ENCODE measurements at regions not wholly inside any gene's neighbourhood (a gene's known extent, or its start where the extent isn't known, plus 50 kb on each side); places are given as distances from the start of the nearest gene placed in this dataset.

GRCh38 chr15:38996111-38996631 is 431.6 kb upstream of the RASGRP1 start:
- no CpG with 5 or more reads among the region's 3 CpGs for WGBS (ENCODE audit: extremely low coverage, insufficient coverage, insufficient read length)
- no peaks in the 10 kb centered on the region for H3K79me2 ChIP-seq (ENCODE audit: control insufficient read depth, insufficient read depth, low read length, poor library complexity)

GRCh38 chr15:38997841-38998240 is 433.2 kb upstream of the RASGRP1 start:
- Histone ChIP-seq H3K4me1 (ENCODE audit: control insufficient read depth in 1 of 2, insufficient read depth in 2 of 2, low read length in 2 of 2) (peaks cover 0 to 2% of the 10 kb centered on the region in 2 experiments), H2AK5ac (ENCODE audit: low read length) (no peak overlapping the region), H2BK120ac (ENCODE audit: insufficient read depth, low read length, poor library complexity) (no peak overlapping the region), H3K27ac (ENCODE audit: low read depth, low read length) (no peak overlapping the region), H3K79me1 (ENCODE audit: low read length) (peaks cover 5% of the 10 kb centered on the region), H4K12ac (ENCODE audit: low read depth, low read length) (no peak overlapping the region), H2AFZ (ENCODE audit: insufficient read depth, low read length, poor library complexity) (no peak overlapping the region), H3K79me2 (ENCODE audit: control insufficient read depth, insufficient read depth, low read length, poor library complexity) (no peaks in the 10 kb centered on the region), H4K91ac (ENCODE audit: low read depth, low read length) (no peak overlapping the region), H3K23ac (ENCODE audit: low read length) (no peak overlapping the region), H2BK12ac (ENCODE audit: low read length) (no peak overlapping the region), H3K27me3 (ENCODE audit: insufficient read depth, low read length) (no peaks in the 10 kb centered on the region), H3K36me3 (ENCODE audit: control insufficient read depth in 1 of 2, insufficient read depth in 2 of 2, low read length in 2 of 2) (no peaks in the 10 kb centered on the region), H3K4ac (ENCODE audit: low read depth, low read length) (no peak overlapping the region), H3K9me3 (ENCODE audit: insufficient read depth, low read depth, low read length) (no peaks in the 10 kb centered on the region), H3K4me2 (ENCODE audit: low read length) (no peak overlapping the region), H3K18ac (ENCODE audit: low read length) (no peak overlapping the region), H3K4me3 (ENCODE audit: low read depth, low read length) (no peak overlapping the region), H3K14ac (ENCODE audit: low read length) (no peak overlapping the region), H4K8ac (ENCODE audit: low read depth, low read length) (no peak overlapping the region), H2BK5ac (ENCODE audit: low read depth, low read length, poor library complexity) (no peak overlapping the region), H3K9ac (ENCODE audit: low read length) (no peak overlapping the region)
- no peak for DNase-seq
- WGBS (ENCODE audit: extremely low coverage, insufficient coverage, insufficient read length), result no CpG with 5 or more reads among the region's 1 CpG

More at GRCh38 chr15:38996111-38996631, 431.6 kb upstream of the RASGRP1 start:
- Histone ChIP-seq H3K79me1 (ENCODE audit: low read length) (peaks cover 5% of the 10 kb centered on the region), H2AK5ac (ENCODE audit: low read length) (no peak overlapping the region), H3K14ac (ENCODE audit: low read length) (no peak overlapping the region), H3K23ac (ENCODE audit: low read length) (no peak overlapping the region), H4K12ac (ENCODE audit: low read depth, low read length) (no peak overlapping the region), H2BK5ac (ENCODE audit: low read depth, low read length, poor library complexity) (no peak overlapping the region), H3K4ac (ENCODE audit: low read depth, low read length) (no peak overlapping the region), H3K9me3 (ENCODE audit: insufficient read depth, low read depth, low read length) (no peaks in the 10 kb centered on the region), H3K27me3 (ENCODE audit: insufficient read depth, low read length) (no peaks in the 10 kb centered on the region), H2BK12ac (ENCODE audit: low read length) (no peak overlapping the region), H3K9ac (ENCODE audit: low read length) (no peak overlapping the region), H3K27ac (ENCODE audit: low read depth, low read length) (no peak overlapping the region), H4K8ac (ENCODE audit: low read depth, low read length) (no peak overlapping the region), H2AFZ (ENCODE audit: insufficient read depth, low read length, poor library complexity) (no peak overlapping the region), H3K4me3 (ENCODE audit: low read depth, low read length) (no peak overlapping the region), H2BK120ac (ENCODE audit: insufficient read depth, low read length, poor library complexity) (no peak overlapping the region), H3K36me3 (ENCODE audit: control insufficient read depth in 1 of 2, insufficient read depth in 2 of 2, low read length in 2 of 2) (no peaks in the 10 kb centered on the region), H3K18ac (ENCODE audit: low read length) (no peak overlapping the region), H3K4me2 (ENCODE audit: low read length) (no peak overlapping the region), H4K91ac (ENCODE audit: low read depth, low read length) (no peak overlapping the region), H3K4me1 (ENCODE audit: control insufficient read depth in 1 of 2, insufficient read depth in 2 of 2, low read length in 2 of 2) (peaks cover 0 to 2% of the 10 kb centered on the region in 2 experiments)
- peak; percentile 42 to 82 for DNase-seq

GRCh38 chr15:39000008-39000734 is 435.6 kb upstream of the RASGRP1 start:
- Histone ChIP-seq H3K79me2 (ENCODE audit: control insufficient read depth, insufficient read depth, low read length, poor library complexity) (no peaks in the 10 kb centered on the region), H2BK5ac (ENCODE audit: low read depth, low read length, poor library complexity) (no peak overlapping the region), H3K36me3 (ENCODE audit: control insufficient read depth in 1 of 2, insufficient read depth in 2 of 2, low read length in 2 of 2) (no peaks in the 10 kb centered on the region), H3K9me3 (ENCODE audit: insufficient read depth, low read depth, low read length) (no peaks in the 10 kb centered on the region), H2BK120ac (ENCODE audit: insufficient read depth, low read length, poor library complexity) (no peak overlapping the region), H3K4me1 (ENCODE audit: control insufficient read depth in 1 of 2, insufficient read depth in 2 of 2, low read length in 2 of 2) (peaks cover 0 to 2% of the 10 kb centered on the region in 2 experiments), H3K4me3 (ENCODE audit: low read depth, low read length) (no peak overlapping the region), H4K12ac (ENCODE audit: low read depth, low read length) (no peak overlapping the region), H4K91ac (ENCODE audit: low read depth, low read length) (no peak overlapping the region), H3K27me3 (ENCODE audit: insufficient read depth, low read length) (no peaks in the 10 kb centered on the region), H3K4ac (ENCODE audit: low read depth, low read length) (no peak overlapping the region), H2AK5ac (ENCODE audit: low read length) (no peak overlapping the region), H3K27ac (ENCODE audit: low read depth, low read length) (no peak overlapping the region), H3K18ac (ENCODE audit: low read length) (no peak overlapping the region), H2AFZ (ENCODE audit: insufficient read depth, low read length, poor library complexity) (no peak overlapping the region), H3K4me2 (ENCODE audit: low read length) (no peak overlapping the region), H3K79me1 (ENCODE audit: low read length) (peaks cover 5% of the 10 kb centered on the region), H3K23ac (ENCODE audit: low read length) (no peak overlapping the region), H2BK12ac (ENCODE audit: low read length) (no peak overlapping the region), H3K14ac (ENCODE audit: low read length) (no peak overlapping the region), H3K9ac (ENCODE audit: low read length) (no peak overlapping the region), H4K8ac (ENCODE audit: low read depth, low read length) (no peak overlapping the region)
- DNase-seq, result no peak
- WGBS (ENCODE audit: extremely low coverage, insufficient coverage, insufficient read length), result no CpG with 5 or more reads among the region's 10 CpGs

GRCh38 chr15:39009740-39010139 is 445.1 kb upstream of the RASGRP1 start:
- no peaks in the 10 kb centered on the region for H3K79me2 ChIP-seq (ENCODE audit: control insufficient read depth, insufficient read depth, low read length, poor library complexity)
- H2BK12ac ChIP-seq (ENCODE audit: low read length), result no peak overlapping the region
- H3K4me3 ChIP-seq (ENCODE audit: low read depth, low read length), result no peak overlapping the region
- no peak overlapping the region for H4K91ac ChIP-seq (ENCODE audit: low read depth, low read length)
- no CpG with 5 or more reads among the region's 1 CpG for WGBS (ENCODE audit: extremely low coverage, insufficient coverage, insufficient read length)
- H3K9ac ChIP-seq (ENCODE audit: low read length), result no peak overlapping the region
- H3K4ac ChIP-seq (ENCODE audit: low read depth, low read length), result no peak overlapping the region
- no peak overlapping the region for H2AK5ac ChIP-seq (ENCODE audit: low read length)
- H2BK120ac ChIP-seq (ENCODE audit: insufficient read depth, low read length, poor library complexity), result no peak overlapping the region
- no peak overlapping the region for H3K27ac ChIP-seq (ENCODE audit: low read depth, low read length)
- no peak overlapping the region for H2AFZ ChIP-seq (ENCODE audit: insufficient read depth, low read length, poor library complexity)
- H3K4me1 ChIP-seq (ENCODE audit: control insufficient read depth in 1 of 2, insufficient read depth in 2 of 2, low read length in 2 of 2), result no peaks in the 10 kb centered on the region
- H4K8ac ChIP-seq (ENCODE audit: low read depth, low read length), result no peak overlapping the region
- peaks cover 2% of the 10 kb centered on the region for H3K79me1 ChIP-seq (ENCODE audit: low read length)
- no peak overlapping the region for H4K12ac ChIP-seq (ENCODE audit: low read depth, low read length)
- DNase-seq, result no peak
- no peak overlapping the region for H3K23ac ChIP-seq (ENCODE audit: low read length)
- no peak overlapping the region for H3K4me2 ChIP-seq (ENCODE audit: low read length)
- no peaks in the 10 kb centered on the region for H3K27me3 ChIP-seq (ENCODE audit: insufficient read depth, low read length)
- no peak overlapping the region for H3K14ac ChIP-seq (ENCODE audit: low read length)
- H3K9me3 ChIP-seq (ENCODE audit: insufficient read depth, low read depth, low read length), result peaks cover 2% of the 10 kb centered on the region
- H3K18ac ChIP-seq (ENCODE audit: low read length), result no peak overlapping the region
- no peaks in the 10 kb centered on the region for H3K36me3 ChIP-seq (ENCODE audit: control insufficient read depth in 1 of 2, insufficient read depth in 2 of 2, low read length in 2 of 2)
- H2BK5ac ChIP-seq (ENCODE audit: low read depth, low read length, poor library complexity), result no peak overlapping the region

All from trophoblast cell (in vitro differentiated cells and primary cell).